ENCODE measurements at regions not wholly inside any gene's neighbourhood (a gene's known extent, or its start where the extent isn't known, plus 50 kb on each side); places are given as distances from the start of the nearest gene placed in this dataset.

GRCh38 chr22:46046299-46046685, 69.3 kb upstream of the WNT7B start:
- TF ChIP-seq CTCF (optimal IDR thresholded peaks at IDR 0.05 in 1 of 3, IDR thresholded peaks at IDR 0.05 in 1 of 3, conservative IDR thresholded peaks at IDR 0.05 in 1 of 3; ENCODE audit: extremely low read depth in 1 of 3, insufficient read depth in 2 of 3, low read length in 3 of 3) = no peak
- TF ChIP-seq EZH2 (IDR thresholded peaks at IDR 0.05; ENCODE audit: low read length) = no peak
